Mammary epithelial cell (primary cell): ENCODE measurements at regions not wholly inside any gene's neighbourhood (a gene's known extent, or its start where the extent isn't known, plus 50 kb on each side); places are given as distances from the start of the nearest gene placed in this dataset.
"Not testable (repeated sequence)": the region's sequence is repeated elsewhere in the genome, so short reads cannot be mapped to it uniquely, and the experiment has no call there.

Experiments used
- EZH2 ChIP-seq: IDR thresholded peaks from 2 replicates; pipeline ENCODE4 v1.6.1; 2012; ENCODE audit warnings: low read length, inconsistent platforms, borderline replicate concordance
- TF ChIP-seq, protein P1 (sequence below), 2 donors: IDR thresholded peaks in 1 of 2; conservative IDR thresholded peaks in 1 of 2; 2 replicates each; pipeline ENCODE4 v1.5.1; 2011 to 2012; ENCODE audit warnings: inconsistent platforms in 2 of 2, low read length in 2 of 2, mild to moderate bottlenecking in 2 of 2, control low read depth in 1 of 2, low read depth in 1 of 2; ENCODE audit not compliant: insufficient read depth in 1 of 2; ENCODE audit errors: extremely low read depth in 1 of 2

GRCh38 chr12:91711925-91712324 lies 433.7 kb downstream of the BTG1 start:
- TF ChIP-seq, protein P1, sequence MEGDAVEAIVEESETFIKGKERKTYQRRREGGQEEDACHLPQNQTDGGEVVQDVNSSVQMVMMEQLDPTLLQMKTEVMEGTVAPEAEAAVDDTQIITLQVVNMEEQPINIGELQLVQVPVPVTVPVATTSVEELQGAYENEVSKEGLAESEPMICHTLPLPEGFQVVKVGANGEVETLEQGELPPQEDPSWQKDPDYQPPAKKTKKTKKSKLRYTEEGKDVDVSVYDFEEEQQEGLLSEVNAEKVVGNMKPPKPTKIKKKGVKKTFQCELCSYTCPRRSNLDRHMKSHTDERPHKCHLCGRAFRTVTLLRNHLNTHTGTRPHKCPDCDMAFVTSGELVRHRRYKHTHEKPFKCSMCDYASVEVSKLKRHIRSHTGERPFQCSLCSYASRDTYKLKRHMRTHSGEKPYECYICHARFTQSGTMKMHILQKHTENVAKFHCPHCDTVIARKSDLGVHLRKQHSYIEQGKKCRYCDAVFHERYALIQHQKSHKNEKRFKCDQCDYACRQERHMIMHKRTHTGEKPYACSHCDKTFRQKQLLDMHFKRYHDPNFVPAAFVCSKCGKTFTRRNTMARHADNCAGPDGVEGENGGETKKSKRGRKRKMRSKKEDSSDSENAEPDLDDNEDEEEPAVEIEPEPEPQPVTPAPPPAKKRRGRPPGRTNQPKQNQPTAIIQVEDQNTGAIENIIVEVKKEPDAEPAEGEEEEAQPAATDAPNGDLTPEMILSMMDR (conservative IDR thresholded peaks at IDR 0.05 in 1 of 2, IDR thresholded peaks at IDR 0.05 in 1 of 2; ENCODE audit: extremely low read depth in 1 of 2, insufficient read depth in 1 of 2, low read depth in 1 of 2, low read length in 2 of 2) = not testable (repeated sequence)
- not testable (repeated sequence) for TF ChIP-seq EZH2
